ENCODE measurements at regions not wholly inside any gene's neighbourhood (a gene's known extent, or its start where the extent isn't known, plus 50 kb on each side); places are given as distances from the start of the nearest gene placed in this dataset.

DNA sequence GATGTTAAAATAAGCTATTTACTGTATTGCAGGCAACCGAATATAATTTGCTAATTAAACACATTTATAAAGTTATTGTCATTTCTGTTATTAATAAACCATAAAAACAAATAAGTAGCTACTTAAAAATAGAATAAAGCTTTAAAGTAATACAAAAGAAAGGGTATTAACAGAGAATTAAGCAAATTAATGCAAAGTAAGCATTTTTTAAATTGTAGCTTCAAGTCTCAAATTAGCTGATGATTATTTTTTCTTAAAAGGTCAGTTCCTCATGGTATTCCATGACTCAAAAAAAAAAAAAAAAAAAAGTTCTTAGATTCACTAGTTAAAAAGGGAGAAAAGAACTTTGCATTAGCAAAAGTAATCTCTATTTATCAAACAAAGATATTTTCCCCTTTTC lies 292.5 kb downstream of the SLITRK1 start:
- no peak for TF ChIP-seq EZH2 (IDR thresholded peaks at IDR 0.05; ENCODE audit: borderline replicate concordance)
- TF ChIP-seq EZH2phosphoT487 (IDR thresholded peaks at IDR 0.05; ENCODE audit: low read depth, severe bottlenecking, unreplicated experiment), result no peak
- TF ChIP-seq, protein P1, sequence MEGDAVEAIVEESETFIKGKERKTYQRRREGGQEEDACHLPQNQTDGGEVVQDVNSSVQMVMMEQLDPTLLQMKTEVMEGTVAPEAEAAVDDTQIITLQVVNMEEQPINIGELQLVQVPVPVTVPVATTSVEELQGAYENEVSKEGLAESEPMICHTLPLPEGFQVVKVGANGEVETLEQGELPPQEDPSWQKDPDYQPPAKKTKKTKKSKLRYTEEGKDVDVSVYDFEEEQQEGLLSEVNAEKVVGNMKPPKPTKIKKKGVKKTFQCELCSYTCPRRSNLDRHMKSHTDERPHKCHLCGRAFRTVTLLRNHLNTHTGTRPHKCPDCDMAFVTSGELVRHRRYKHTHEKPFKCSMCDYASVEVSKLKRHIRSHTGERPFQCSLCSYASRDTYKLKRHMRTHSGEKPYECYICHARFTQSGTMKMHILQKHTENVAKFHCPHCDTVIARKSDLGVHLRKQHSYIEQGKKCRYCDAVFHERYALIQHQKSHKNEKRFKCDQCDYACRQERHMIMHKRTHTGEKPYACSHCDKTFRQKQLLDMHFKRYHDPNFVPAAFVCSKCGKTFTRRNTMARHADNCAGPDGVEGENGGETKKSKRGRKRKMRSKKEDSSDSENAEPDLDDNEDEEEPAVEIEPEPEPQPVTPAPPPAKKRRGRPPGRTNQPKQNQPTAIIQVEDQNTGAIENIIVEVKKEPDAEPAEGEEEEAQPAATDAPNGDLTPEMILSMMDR (IDR thresholded peaks at IDR 0.05; ENCODE audit: poor library complexity), result no peak
- Histone ChIP-seq H3K27me3 (no peaks in the 10 kb centered on the region), H3K36me3 (replicated peaks; ENCODE audit: insufficient read depth, low read depth) (no peaks in the 10 kb centered on the region), H3K4me1 (ENCODE audit: insufficient read depth) (no peaks in the 10 kb centered on the region), H3K27ac (no peak overlapping the region), H3K4me3 (no peak overlapping the region), H3K9me3 (ENCODE audit: low read depth) (no peaks in the 10 kb centered on the region), H2AFZ (no peak overlapping the region), H3K79me2 (no peaks in the 10 kb centered on the region), H4K20me1 (ENCODE audit: insufficient read depth, poor library complexity, severe bottlenecking) (no peaks in the 10 kb centered on the region), H3K4me2 (no peak overlapping the region), H3K9me2 (replicated peaks; ENCODE audit: insufficient read depth) (no peaks in the 10 kb centered on the region)
- 87% methylated on average over 1 of the region's 1 CpG for WGBS (ENCODE audit: low lambda C conversion rate, missing lambda C conversion rate)
- DNase-seq (ENCODE audit: low spot score), result no peak

DNA sequence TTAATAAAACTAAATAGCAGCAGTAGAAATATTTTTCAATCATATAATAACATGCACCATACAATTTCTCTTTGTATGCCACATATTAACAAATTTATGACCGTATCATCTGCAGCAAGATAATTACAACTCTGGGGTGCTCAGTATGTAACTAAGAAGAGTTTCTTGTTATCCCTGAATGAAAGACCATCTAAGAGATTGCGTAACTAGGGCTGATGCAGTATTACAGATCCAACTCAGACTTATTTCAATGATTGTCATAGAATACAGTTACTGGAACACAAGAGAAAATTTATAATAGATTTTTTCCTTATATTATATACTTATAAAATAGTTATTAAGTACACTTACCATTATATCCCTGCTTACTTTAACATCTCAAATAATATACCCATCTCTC lies 305.1 kb downstream of the SLITRK1 start:
- no peak overlapping the region for H3K4me3 ChIP-seq
- H3K9me3 ChIP-seq (ENCODE audit: low read depth), result no peaks in the 10 kb centered on the region
- no peaks in the 10 kb centered on the region for H3K9me2 ChIP-seq (replicated peaks; ENCODE audit: insufficient read depth)
- no peak overlapping the region for H3K27ac ChIP-seq
- H3K4me1 ChIP-seq (ENCODE audit: insufficient read depth), result no peaks in the 10 kb centered on the region
- H3K27me3 ChIP-seq, result no peaks in the 10 kb centered on the region
- H4K20me1 ChIP-seq (ENCODE audit: insufficient read depth, poor library complexity, severe bottlenecking), result no peaks in the 10 kb centered on the region
- H2AFZ ChIP-seq, result no peak overlapping the region
- WGBS (ENCODE audit: low lambda C conversion rate, missing lambda C conversion rate), result 94% methylated on average over 2 of the region's 2 CpGs
- no peaks in the 10 kb centered on the region for H3K36me3 ChIP-seq (replicated peaks; ENCODE audit: insufficient read depth, low read depth)
- no peak for TF ChIP-seq EZH2 (IDR thresholded peaks at IDR 0.05; ENCODE audit: borderline replicate concordance)
- no peak for TF ChIP-seq EZH2phosphoT487 (IDR thresholded peaks at IDR 0.05; ENCODE audit: low read depth, severe bottlenecking, unreplicated experiment)
- TF ChIP-seq, protein P1 (IDR thresholded peaks at IDR 0.05; ENCODE audit: poor library complexity), result no peak
- DNase-seq (ENCODE audit: low spot score), result no peak
- H3K79me2 ChIP-seq, result no peaks in the 10 kb centered on the region
- H3K4me2 ChIP-seq, result no peak overlapping the region

DNA sequence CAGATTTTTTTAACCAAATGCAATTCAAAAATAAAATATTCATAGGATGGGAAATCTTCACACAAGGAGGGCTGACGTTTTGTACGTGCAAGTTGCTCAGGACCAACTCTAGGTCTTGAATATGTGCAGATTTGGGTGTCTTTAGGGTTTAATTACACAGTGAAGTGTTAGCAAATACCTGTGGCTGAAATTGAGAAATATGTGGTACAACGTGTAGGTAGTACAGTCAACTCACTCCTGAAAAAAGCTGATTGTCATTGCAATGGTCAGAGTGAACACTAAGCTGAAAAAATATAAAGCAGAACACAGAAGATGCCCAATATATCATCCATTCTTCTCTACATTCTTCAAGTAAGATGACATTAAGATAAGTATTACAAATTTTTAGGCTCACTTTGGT lies 314.3 kb downstream of the SLITRK1 start:
- Histone ChIP-seq H3K4me1 (ENCODE audit: insufficient read depth) (no peaks in the 10 kb centered on the region), H3K79me2 (no peaks in the 10 kb centered on the region), H3K9me2 (replicated peaks; ENCODE audit: insufficient read depth) (no peaks in the 10 kb centered on the region), H4K20me1 (ENCODE audit: insufficient read depth, poor library complexity, severe bottlenecking) (no peaks in the 10 kb centered on the region), H3K27me3 (no peaks in the 10 kb centered on the region), H2AFZ (no peak overlapping the region), H3K4me3 (no peak overlapping the region), H3K9me3 (ENCODE audit: low read depth) (no peaks in the 10 kb centered on the region), H3K36me3 (replicated peaks; ENCODE audit: insufficient read depth, low read depth) (no peaks in the 10 kb centered on the region), H3K27ac (no peak overlapping the region), H3K4me2 (no peak overlapping the region)
- no peak for DNase-seq (ENCODE audit: low spot score)
- 70% methylated on average over 3 of the region's 3 CpGs for WGBS (ENCODE audit: low lambda C conversion rate, missing lambda C conversion rate)
- TF ChIP-seq, protein P1 (IDR thresholded peaks at IDR 0.05; ENCODE audit: poor library complexity), result no peak
- TF ChIP-seq EZH2 (IDR thresholded peaks at IDR 0.05; ENCODE audit: borderline replicate concordance), result no peak
- TF ChIP-seq EZH2phosphoT487 (IDR thresholded peaks at IDR 0.05; ENCODE audit: low read depth, severe bottlenecking, unreplicated experiment), result no peak

DNA sequence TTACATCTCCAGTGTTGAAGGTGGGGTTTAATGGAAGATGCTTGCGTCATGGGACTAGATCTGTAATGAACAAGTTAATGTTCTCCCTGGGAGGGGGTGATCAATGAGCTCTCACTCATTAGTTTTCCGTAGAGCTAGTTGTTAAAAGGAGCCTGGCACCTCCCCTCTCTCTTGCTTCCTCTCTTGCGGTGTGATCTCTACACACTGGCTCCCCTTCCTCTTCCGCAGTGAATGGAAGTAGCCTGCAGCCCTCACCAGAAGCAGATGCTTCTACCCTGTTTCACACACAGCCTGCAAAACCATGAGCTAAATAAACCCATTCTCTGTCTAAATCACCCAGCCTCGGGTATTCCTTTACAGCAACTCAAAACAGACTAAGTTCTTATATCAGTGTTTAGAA lies 318.8 kb downstream of the SLITRK1 start:
- no peaks in the 10 kb centered on the region for H3K9me2 ChIP-seq (replicated peaks; ENCODE audit: insufficient read depth)
- no peaks in the 10 kb centered on the region for H4K20me1 ChIP-seq (ENCODE audit: insufficient read depth, poor library complexity, severe bottlenecking)
- H2AFZ ChIP-seq, result no peak overlapping the region

More for the DNA sequence above, 318.8 kb downstream of the SLITRK1 start:
- no peak overlapping the region for H3K4me3 ChIP-seq
- H3K36me3 ChIP-seq (replicated peaks; ENCODE audit: insufficient read depth, low read depth), result no peaks in the 10 kb centered on the region
- H3K27ac ChIP-seq, result no peak overlapping the region
- no peak overlapping the region for H3K4me2 ChIP-seq
- no peak for DNase-seq (ENCODE audit: low spot score)
- no peaks in the 10 kb centered on the region for H3K4me1 ChIP-seq (ENCODE audit: insufficient read depth)
- no peaks in the 10 kb centered on the region for H3K9me3 ChIP-seq (ENCODE audit: low read depth)
- H3K79me2 ChIP-seq, result no peaks in the 10 kb centered on the region
- H3K27me3 ChIP-seq, result no peaks in the 10 kb centered on the region
- TF ChIP-seq EZH2phosphoT487 (IDR thresholded peaks at IDR 0.05; ENCODE audit: low read depth, severe bottlenecking, unreplicated experiment) (no peak), EZH2 (IDR thresholded peaks at IDR 0.05; ENCODE audit: borderline replicate concordance) (no peak)
- TF ChIP-seq, protein P1 (IDR thresholded peaks at IDR 0.05; ENCODE audit: poor library complexity), result no peak
- WGBS (ENCODE audit: low lambda C conversion rate, missing lambda C conversion rate), result 76% methylated on average over 5 of the region's 5 CpGs

All from hepatocyte (in vitro differentiated cells).